VCaP (cell line): ENCODE measurements at regions not wholly inside any gene's neighbourhood (a gene's known extent, or its start where the extent isn't known, plus 50 kb on each side); places are given as distances from the start of the nearest gene placed in this dataset.
"Not testable (repeated sequence)": the region's sequence is repeated elsewhere in the genome, so short reads cannot be mapped to it uniquely, and the experiment has no call there.

ENCODE experiments used
- H3K27ac ChIP-seq: fragments of 450-650 bp; 2 replicates; pipeline ENCODE4 v1.5.1; 2017
- TF ChIP-seq, protein P1 (sequence below): fragments of 450-650 bp; conservative IDR thresholded peaks from 2 replicates; pipeline ENCODE4 v1.5.1; 2017; ENCODE audit warnings: mild to moderate bottlenecking, moderate library complexity

DNA sequence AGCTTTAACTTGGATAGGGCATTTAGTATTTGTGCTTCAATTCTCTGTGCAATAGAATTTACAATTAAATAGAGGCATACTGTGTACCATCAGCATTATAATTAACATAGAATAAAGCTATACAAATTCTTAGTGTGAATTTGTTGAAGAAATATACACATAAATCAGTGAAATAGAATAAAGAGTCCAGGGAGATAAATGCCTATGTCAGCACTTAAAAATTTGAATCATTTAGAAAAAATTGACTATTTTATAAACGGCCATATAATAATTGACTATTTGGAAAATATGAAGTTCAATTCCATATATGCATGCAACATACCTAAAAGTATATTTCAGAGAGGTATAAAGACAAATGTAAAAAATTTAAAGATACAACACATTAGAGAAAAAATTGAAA is 348.7 kb downstream of the NR4A2 start:
- no peak overlapping the region for H3K27ac ChIP-seq
- TF ChIP-seq, protein P1, sequence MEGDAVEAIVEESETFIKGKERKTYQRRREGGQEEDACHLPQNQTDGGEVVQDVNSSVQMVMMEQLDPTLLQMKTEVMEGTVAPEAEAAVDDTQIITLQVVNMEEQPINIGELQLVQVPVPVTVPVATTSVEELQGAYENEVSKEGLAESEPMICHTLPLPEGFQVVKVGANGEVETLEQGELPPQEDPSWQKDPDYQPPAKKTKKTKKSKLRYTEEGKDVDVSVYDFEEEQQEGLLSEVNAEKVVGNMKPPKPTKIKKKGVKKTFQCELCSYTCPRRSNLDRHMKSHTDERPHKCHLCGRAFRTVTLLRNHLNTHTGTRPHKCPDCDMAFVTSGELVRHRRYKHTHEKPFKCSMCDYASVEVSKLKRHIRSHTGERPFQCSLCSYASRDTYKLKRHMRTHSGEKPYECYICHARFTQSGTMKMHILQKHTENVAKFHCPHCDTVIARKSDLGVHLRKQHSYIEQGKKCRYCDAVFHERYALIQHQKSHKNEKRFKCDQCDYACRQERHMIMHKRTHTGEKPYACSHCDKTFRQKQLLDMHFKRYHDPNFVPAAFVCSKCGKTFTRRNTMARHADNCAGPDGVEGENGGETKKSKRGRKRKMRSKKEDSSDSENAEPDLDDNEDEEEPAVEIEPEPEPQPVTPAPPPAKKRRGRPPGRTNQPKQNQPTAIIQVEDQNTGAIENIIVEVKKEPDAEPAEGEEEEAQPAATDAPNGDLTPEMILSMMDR, result no peak

DNA sequence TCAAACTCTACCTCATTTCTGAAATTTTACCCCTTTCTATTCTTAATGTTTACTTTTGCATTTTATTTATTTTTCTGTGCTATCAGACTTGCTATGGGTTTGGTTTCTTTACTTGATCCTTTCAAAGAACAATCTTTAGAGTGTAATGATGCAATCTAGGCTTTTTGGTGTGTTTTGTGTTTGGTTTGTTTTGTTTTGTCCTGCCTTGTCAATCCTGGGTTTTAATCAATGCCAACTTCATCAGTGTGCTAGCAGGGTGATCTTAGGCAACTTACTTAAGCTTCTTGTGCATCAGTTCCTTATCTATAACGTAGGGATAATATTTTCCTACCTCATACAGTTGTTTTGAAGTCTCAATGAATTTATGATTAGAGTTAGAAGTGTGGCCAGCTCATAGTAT is 350.4 kb downstream of the NR4A2 start:
- TF ChIP-seq, protein P1, result no peak
- H3K27ac ChIP-seq, result no peak overlapping the region

DNA sequence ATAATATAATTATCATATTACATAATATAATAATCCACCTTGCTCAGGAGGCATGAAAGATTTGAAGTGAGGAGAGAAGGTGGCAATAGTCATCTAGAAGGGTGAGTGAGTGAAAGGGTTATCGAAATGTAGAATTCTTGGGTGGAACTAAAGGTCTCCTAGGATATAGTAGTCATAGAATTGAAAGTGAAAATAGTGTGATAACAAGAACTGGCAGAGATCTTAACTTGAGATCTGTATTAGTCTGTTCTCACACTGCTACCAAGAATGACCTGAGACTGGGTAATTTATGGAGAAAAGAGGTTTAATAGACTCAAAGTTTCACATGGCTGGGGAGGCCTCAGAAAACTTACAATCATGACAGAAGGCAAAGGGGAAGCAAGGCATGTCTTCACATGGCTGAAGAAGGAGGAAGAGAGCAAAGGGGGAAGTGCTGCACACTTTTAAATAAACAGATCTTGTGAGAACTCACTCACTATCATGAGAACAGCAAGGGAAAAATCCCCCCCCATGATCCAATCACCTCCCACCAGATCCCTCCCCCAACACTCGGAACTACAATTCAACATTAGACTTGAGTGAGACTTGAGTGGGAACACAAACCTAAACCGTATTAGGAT is 351.5 kb downstream of the NR4A2 start:
- no peak overlapping the region for H3K27ac ChIP-seq
- TF ChIP-seq, protein P1, result no peak

DNA sequence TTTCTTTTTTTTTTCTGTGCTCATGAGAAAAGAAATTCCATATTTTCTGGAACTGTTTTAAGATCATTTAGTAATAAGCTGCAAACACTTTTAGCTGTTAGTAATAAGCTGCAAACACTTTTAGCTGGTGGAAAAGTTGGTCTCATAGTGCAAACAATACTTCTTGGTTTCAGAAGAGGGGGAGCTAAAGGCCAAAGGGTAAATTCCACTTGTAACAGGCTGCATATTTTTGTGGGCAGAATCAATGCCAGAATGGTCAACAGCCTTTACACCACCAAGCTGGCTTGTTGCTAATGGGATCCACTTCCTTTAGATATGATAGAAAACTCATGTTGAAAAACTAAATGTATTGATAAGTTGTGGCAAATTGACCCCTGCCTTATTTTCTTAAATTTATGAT is 356.8 kb downstream of the NR4A2 start:
- no peak overlapping the region for H3K27ac ChIP-seq
- TF ChIP-seq, protein P1, result no peak

DNA sequence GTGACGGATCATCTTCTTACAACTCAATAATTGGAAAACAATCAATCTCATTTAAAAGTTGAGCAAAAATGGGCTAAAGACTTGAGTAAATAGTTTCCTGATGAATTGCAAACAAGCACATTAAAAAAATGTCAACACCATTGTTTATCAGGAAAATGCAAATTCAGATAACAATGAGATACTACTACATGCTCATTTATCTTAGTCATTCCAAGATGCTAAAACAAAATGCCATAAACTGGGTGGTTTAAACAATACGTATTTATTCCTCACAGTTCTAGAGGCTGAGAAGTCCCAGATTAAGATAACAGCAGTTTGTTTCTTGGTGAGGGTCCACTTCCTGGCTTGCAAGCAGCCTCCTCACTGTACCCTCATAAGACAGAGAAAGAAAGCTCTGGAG is 359.6 kb downstream of the NR4A2 start:
- TF ChIP-seq, protein P1, result no peak
- H3K27ac ChIP-seq, result no peak overlapping the region

DNA sequence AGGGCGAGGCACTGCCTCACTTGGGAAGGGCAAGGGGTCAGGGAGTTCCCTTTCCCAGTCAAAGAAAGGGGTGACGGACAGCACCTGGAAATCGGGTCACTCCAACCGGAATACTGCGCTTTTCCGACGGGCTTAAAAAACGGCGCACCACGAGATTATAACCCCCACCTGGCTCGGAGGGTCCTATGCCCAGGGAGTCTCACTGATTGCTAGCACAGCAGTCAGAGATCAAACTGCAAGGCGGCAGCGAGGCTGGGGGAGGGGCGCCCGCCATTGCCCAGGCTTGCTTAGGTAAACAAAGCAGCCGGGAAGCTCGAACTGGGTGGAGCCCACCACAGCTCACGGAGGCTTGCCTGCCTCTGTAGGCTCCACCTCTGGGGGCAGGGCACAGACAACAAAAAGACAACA is 366.5 kb downstream of the NR4A2 start:
- H3K27ac ChIP-seq, result not testable (repeated sequence)

DNA sequence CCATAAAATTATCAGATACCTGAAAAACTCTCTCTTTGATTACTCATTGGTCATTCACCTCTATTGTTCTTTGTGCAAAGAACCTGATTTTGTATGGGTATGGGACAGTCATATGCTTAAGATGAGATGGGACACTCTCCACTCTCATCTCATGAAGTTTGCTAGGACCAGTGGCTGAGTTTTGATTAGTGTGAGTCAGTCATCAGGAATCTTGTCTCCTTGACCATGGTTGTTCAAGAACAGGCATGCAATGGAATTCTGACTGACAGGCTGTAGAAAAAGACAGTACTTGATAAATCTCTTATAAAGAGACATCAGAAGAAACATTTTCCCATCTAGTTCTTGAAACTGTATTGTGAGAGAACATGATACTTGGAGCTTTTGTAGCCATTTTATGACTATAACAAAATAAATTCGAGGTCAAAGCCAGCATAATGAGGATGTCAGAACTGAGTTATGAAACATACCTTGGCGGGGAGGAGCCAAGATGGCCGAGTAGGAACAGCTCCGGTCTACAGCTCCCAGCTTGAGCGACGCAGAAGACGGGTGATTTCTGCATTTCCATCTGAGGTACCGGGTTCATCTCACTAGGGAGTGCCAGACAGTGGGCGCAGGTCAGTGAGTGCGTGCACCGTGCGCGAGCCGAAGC is 367.0 kb downstream of the NR4A2 start:
- TF ChIP-seq, protein P1, result no peak

DNA sequence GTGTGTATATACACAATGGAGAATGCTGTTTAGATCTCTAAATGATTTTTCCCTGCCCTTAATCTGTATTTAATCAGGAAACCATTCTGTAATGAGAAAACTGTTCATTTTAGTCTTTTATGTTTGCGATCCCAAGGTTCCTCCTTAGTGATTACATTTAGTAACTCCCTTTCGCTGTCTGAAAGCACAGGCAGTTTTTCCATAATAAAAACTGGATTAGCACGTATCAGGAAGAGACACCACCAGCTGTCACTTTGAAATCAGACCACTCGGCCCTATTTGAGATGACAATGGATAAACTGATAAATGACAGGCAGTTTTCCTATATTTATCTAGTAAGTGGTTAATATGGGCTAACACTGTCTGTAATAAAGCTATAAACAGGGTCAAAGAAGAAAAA is 370.9 kb downstream of the NR4A2 start:
- TF ChIP-seq, protein P1, result no peak
- no peak overlapping the region for H3K27ac ChIP-seq

More for the DNA sequence above, 367.0 kb downstream of the NR4A2 start:
- no peak overlapping the region for H3K27ac ChIP-seq
